PC-9 (cell line): ENCODE measurements at regions not wholly inside any gene's neighbourhood (a gene's known extent, or its start where the extent isn't known, plus 50 kb on each side); places are given as distances from the start of the nearest gene placed in this dataset.

Source experiments
- EZH2 ChIP-seq: fragments of 200-600 bp; sonication (generic); IDR thresholded peaks from 2 replicates; pipeline ENCODE4 v1.8.0; 2017; ENCODE audit warnings: antibody characterized with exemption, low read depth
- TF ChIP-seq, protein P1 (sequence below): fragments of 200-600 bp; sonication (generic); conservative IDR thresholded peaks from 2 replicates; pipeline ENCODE4 v1.6.1; 2017; ENCODE audit warnings: mixed run types, antibody characterized with exemption, mild to moderate bottlenecking, moderate library complexity

DNA sequence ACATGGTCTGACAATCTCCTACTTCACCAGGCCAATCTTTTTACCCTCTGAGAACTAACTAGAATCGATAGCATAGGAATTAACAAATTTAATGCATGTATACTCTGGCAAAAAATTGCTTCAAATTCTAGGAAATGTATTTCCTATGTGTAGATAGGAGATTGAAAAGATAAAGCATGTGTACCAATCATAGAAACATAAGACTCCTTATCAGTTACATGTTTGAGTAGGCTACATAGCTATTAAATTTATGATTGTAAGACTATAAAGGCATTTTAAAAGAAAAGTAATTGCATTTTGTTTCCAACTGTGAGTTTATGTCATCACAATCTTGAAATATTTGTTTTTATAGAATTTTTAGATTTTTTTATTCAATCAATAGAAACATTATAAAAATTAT, 196.6 kb upstream of the HEY2 start:
- TF ChIP-seq, protein P1, sequence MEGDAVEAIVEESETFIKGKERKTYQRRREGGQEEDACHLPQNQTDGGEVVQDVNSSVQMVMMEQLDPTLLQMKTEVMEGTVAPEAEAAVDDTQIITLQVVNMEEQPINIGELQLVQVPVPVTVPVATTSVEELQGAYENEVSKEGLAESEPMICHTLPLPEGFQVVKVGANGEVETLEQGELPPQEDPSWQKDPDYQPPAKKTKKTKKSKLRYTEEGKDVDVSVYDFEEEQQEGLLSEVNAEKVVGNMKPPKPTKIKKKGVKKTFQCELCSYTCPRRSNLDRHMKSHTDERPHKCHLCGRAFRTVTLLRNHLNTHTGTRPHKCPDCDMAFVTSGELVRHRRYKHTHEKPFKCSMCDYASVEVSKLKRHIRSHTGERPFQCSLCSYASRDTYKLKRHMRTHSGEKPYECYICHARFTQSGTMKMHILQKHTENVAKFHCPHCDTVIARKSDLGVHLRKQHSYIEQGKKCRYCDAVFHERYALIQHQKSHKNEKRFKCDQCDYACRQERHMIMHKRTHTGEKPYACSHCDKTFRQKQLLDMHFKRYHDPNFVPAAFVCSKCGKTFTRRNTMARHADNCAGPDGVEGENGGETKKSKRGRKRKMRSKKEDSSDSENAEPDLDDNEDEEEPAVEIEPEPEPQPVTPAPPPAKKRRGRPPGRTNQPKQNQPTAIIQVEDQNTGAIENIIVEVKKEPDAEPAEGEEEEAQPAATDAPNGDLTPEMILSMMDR, result no peak
- no peak for TF ChIP-seq EZH2
